ENCODE measurements at regions not wholly inside any gene's neighbourhood (a gene's known extent, or its start where the extent isn't known, plus 50 kb on each side); places are given as distances from the start of the nearest gene placed in this dataset.

DNA sequence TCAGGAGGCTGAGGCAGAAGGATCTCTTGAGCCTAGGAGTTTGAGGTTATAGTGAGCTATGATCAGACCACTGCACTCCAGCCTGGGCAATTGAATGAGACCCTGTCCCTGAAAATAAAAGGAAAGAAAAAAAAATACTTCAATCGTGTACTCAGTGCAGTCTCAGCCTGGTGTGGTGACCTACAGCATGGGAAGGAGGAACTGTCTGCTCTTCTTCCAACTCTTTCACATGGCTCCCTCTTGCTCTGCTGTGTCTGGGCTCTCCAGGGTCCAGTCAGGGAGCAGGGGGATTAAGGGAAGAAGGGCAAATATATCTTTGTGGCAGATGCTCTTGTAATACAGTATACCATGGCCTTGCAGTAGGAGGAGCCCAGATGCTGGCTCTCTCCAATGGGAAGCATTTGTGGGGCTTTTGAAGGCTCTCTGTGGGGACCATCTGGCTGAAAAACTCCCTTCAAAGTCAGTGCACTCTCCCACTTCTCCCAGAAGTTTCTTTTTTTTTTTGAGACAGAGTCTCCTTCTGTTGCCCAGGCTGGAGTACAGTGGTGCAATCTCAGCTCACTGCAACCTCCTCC is 76.6 kb upstream of the TMPO start:
- Histone ChIP-seq H3K36me3 (ENCODE audit: control insufficient read depth, insufficient read depth, low read length) (no peaks in the 10 kb centered on the region), H3K27me3 (ENCODE audit: control insufficient read depth, insufficient read depth, low read length) (no peaks in the 10 kb centered on the region), H3K9me3 (ENCODE audit: control insufficient read depth, insufficient read depth, low read length) (no peaks in the 10 kb centered on the region), H3K27ac (ENCODE audit: low read length) (no peak overlapping the region), H3K4me1 (ENCODE audit: control insufficient read depth, insufficient read depth, low read length) (no peaks in the 10 kb centered on the region), H3K4me3 (ENCODE audit: low read length) (no peak overlapping the region)
- WGBS (ENCODE audit: insufficient coverage, insufficient read length) = no CpG with 5 or more reads among the region's 1 CpG
- DNase-seq (ENCODE audit: low read depth, low spot score) = no peak

- Histone ChIP-seq H3K4me1 (ENCODE audit: control insufficient read depth, insufficient read depth, low read length) (no peaks in the 10 kb centered on the region), H3K36me3 (ENCODE audit: control insufficient read depth, insufficient read depth, low read length) (no peaks in the 10 kb centered on the region), H3K27me3 (ENCODE audit: control insufficient read depth, insufficient read depth, low read length) (no peaks in the 10 kb centered on the region), H3K9me3 (ENCODE audit: control insufficient read depth, insufficient read depth, low read length) (no peaks in the 10 kb centered on the region), H3K27ac (ENCODE audit: low read length) (no peak overlapping the region), H3K4me3 (ENCODE audit: low read length) (no peak overlapping the region)
- WGBS (ENCODE audit: insufficient coverage, insufficient read length) = no CpG with 5 or more reads among the region's 3 CpGs
- DNase-seq (ENCODE audit: low read depth, low spot score) = no peak
Measured at GRCh38 chr12:98439471-98439951, 75.9 kb upstream of the TMPO start.

DNA sequence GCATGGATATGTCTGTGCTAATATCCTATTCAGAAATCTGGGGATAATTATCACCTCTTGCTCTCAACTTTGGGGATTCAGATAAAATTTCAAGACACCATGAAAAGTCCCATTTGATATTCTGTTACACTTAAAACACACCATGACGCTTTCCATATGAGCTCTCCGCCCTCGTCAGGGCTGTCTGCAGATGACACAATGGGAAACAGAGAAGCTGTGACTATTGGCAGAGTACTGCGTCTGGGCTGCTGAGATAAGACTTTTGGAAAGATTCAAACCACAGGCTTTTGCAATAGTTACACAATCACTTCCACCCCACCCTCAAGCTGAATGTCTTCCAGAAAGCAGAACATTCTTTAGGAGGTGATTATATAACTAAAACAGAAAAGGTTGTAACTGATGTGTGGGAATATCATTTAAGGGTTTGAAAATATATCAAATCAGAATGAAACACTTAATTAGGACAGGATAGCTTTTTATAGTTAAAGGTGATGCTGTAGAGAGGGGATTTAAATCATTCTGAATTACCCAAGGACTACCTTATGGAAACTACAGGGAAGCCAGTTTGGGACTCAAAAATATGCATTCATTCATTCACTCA is 75.3 kb upstream of the TMPO start:
- Histone ChIP-seq H3K36me3 (ENCODE audit: control insufficient read depth, insufficient read depth, low read length) (no peaks in the 10 kb centered on the region), H3K9me3 (ENCODE audit: control insufficient read depth, insufficient read depth, low read length) (no peaks in the 10 kb centered on the region), H3K27me3 (ENCODE audit: control insufficient read depth, insufficient read depth, low read length) (no peaks in the 10 kb centered on the region), H3K27ac (ENCODE audit: low read length) (no peak overlapping the region), H3K4me1 (ENCODE audit: control insufficient read depth, insufficient read depth, low read length) (no peaks in the 10 kb centered on the region), H3K4me3 (ENCODE audit: low read length) (no peak overlapping the region)
- WGBS (ENCODE audit: insufficient coverage, insufficient read length) = no CpG with 5 or more reads among the region's 4 CpGs
- DNase-seq (ENCODE audit: low read depth, low spot score) = no peak

GRCh38 chr12:98446060-98446459 is 69.3 kb upstream of the TMPO start:
- Histone ChIP-seq H3K9me3 (ENCODE audit: control insufficient read depth, insufficient read depth, low read length) (no peaks in the 10 kb centered on the region), H3K27me3 (ENCODE audit: control insufficient read depth, insufficient read depth, low read length) (no peaks in the 10 kb centered on the region), H3K27ac (ENCODE audit: low read length) (no peak overlapping the region), H3K36me3 (ENCODE audit: control insufficient read depth, insufficient read depth, low read length) (no peaks in the 10 kb centered on the region), H3K4me1 (ENCODE audit: control insufficient read depth, insufficient read depth, low read length) (no peaks in the 10 kb centered on the region), H3K4me3 (ENCODE audit: low read length) (no peak overlapping the region)
- DNase-seq (ENCODE audit: low read depth, low spot score) = no peak
- no CpG with 5 or more reads among the region's 1 CpG for WGBS (ENCODE audit: insufficient coverage, insufficient read length)

DNA sequence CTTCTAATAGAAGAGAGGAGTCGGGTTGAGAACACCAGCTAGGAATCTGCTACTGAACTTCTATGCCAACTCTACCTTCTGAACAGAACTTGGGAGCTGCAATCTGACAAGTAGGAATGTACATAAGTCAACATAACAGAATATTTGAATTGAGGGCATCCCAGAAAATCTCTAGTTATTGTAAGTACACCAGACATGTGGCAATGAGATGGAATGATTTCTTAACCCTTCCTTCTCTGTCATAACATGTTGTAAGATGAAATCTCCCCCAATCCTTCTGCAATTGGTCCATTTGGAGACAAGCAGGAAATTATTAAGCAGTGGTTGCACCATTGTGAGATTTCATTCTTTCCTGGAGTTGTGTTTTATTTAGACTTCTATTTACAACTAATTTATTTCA is 68.7 kb upstream of the TMPO start:
- no peaks in the 10 kb centered on the region for H3K9me3 ChIP-seq (ENCODE audit: control insufficient read depth, insufficient read depth, low read length)
- no peaks in the 10 kb centered on the region for H3K27me3 ChIP-seq (ENCODE audit: control insufficient read depth, insufficient read depth, low read length)
- no peak overlapping the region for H3K27ac ChIP-seq (ENCODE audit: low read length)
- no CpG with 5 or more reads among the region's 1 CpG for WGBS (ENCODE audit: insufficient coverage, insufficient read length)
- H3K4me1 ChIP-seq (ENCODE audit: control insufficient read depth, insufficient read depth, low read length) = no peaks in the 10 kb centered on the region
- H3K36me3 ChIP-seq (ENCODE audit: control insufficient read depth, insufficient read depth, low read length) = no peaks in the 10 kb centered on the region
- no peak overlapping the region for H3K4me3 ChIP-seq (ENCODE audit: low read length)
- DNase-seq (ENCODE audit: low read depth, low spot score) = no peak

DNA sequence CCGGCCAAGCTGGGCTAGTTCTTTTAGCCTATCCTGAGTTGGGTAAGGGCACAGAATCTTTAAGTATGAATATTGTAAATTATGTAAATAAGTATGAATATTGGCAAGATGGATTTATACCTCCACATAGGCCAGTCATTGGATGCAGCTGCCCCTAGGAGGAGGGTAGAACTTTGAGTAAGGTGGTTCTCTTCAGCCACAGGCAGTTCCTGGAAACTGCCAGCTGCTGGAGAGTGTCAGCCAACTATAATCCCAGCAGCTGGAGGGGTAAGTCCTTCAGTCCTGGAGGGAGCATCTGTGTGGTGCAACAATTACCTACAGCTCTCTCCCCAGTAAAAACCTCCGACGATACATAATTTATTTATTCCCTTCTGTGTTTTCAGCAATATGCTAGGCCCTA is 65.8 kb upstream of the TMPO start:
- Histone ChIP-seq H3K27ac (ENCODE audit: low read length) (no peak overlapping the region), H3K9me3 (ENCODE audit: control insufficient read depth, insufficient read depth, low read length) (no peaks in the 10 kb centered on the region), H3K36me3 (ENCODE audit: control insufficient read depth, insufficient read depth, low read length) (no peaks in the 10 kb centered on the region), H3K4me1 (ENCODE audit: control insufficient read depth, insufficient read depth, low read length) (no peaks in the 10 kb centered on the region), H3K4me3 (ENCODE audit: low read length) (no peak overlapping the region), H3K27me3 (ENCODE audit: control insufficient read depth, insufficient read depth, low read length) (no peaks in the 10 kb centered on the region)
- no CpG with 5 or more reads among the region's 3 CpGs for WGBS (ENCODE audit: insufficient coverage, insufficient read length)
- DNase-seq (ENCODE audit: low read depth, low spot score) = no peak

DNA sequence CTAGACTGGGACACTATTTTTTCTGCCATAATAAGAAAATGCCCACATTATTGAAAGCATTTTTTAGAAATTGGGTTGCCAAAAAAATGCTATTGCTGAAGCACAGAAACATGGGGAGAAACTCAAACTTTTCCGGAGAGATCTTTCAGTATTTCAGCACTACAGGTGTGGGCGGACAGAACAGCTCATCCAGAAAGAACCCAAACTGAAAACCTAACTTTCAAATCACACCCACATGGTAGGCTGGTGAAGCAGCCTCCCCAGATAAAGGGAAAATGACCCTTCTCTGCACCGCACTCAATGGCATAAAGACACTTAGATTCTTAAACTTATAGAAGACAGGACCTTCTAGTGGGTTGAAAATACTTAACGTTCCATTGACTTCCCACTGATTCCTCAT is 62.3 kb upstream of the TMPO start:
- no peaks in the 10 kb centered on the region for H3K9me3 ChIP-seq (ENCODE audit: control insufficient read depth, insufficient read depth, low read length)
- H3K36me3 ChIP-seq (ENCODE audit: control insufficient read depth, insufficient read depth, low read length) = no peaks in the 10 kb centered on the region
- H3K27ac ChIP-seq (ENCODE audit: low read length) = no peak overlapping the region
- DNase-seq (ENCODE audit: low read depth, low spot score) = no peak
- H3K4me1 ChIP-seq (ENCODE audit: control insufficient read depth, insufficient read depth, low read length) = no peaks in the 10 kb centered on the region; the same call in 1 of the 2 replicates
- H3K4me3 ChIP-seq (ENCODE audit: low read length) = no peak overlapping the region
- no peaks in the 10 kb centered on the region; the same call in 1 of the 2 replicates for H3K27me3 ChIP-seq (ENCODE audit: control insufficient read depth, insufficient read depth, low read length)
- no CpG with 5 or more reads among the region's 4 CpGs for WGBS (ENCODE audit: insufficient coverage, insufficient read length)

DNA sequence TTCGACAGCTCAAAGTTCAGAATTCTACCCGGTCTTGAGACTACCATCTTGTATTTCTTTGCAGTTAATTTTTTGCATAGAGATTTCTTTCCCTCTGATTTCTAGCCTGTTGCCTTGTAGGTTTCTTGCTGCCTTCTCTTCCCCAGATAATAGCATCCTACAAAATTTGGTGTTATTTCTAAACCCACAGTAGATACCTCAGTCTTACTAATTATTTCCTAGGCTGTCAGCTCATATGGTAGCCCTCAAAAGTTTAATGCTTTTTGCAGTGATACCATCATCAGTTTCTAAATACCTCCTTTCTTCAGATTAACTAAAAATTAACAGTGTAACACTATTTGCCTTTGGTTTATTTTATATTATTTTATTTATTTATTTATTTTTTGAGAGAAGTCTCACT is 61.9 kb upstream of the TMPO start:
- WGBS (ENCODE audit: insufficient coverage, insufficient read length) = no CpG with 5 or more reads among the region's 2 CpGs
- Histone ChIP-seq H3K36me3 (ENCODE audit: control insufficient read depth, insufficient read depth, low read length) (no peaks in the 10 kb centered on the region), H3K4me3 (ENCODE audit: low read length) (no peak overlapping the region), H3K9me3 (ENCODE audit: control insufficient read depth, insufficient read depth, low read length) (no peaks in the 10 kb centered on the region), H3K27ac (ENCODE audit: low read length) (no peak overlapping the region), H3K4me1 (ENCODE audit: control insufficient read depth, insufficient read depth, low read length) (no peaks in the 10 kb centered on the region; the same call in 1 of the 2 replicates), H3K27me3 (ENCODE audit: control insufficient read depth, insufficient read depth, low read length) (no peaks in the 10 kb centered on the region; the same call in 1 of the 2 replicates)
- no peak for DNase-seq (ENCODE audit: low read depth, low spot score)

DNA sequence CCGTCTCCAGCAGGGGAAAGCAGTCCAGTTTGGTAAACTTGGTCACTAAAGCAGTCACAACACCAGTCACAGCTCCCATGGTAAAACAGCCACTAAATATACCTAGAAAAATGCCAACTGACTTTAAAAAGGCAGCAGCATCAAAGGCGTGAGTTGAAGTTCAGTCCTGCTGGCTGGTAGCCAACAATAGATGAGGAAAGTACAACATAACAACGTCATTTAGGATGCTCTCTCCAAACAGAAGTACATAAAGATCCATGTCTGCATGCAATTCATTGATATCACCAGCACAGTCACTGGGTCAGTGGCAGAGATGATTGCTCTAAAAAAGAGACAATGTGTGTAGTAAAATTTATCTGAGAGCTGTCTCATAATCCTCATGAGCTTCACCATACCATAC is 59.3 kb upstream of the TMPO start:
- no peaks in the 10 kb centered on the region for H3K9me3 ChIP-seq (ENCODE audit: control insufficient read depth, insufficient read depth, low read length)
- no peaks in the 10 kb centered on the region; the same call in 1 of the 2 replicates for H3K27me3 ChIP-seq (ENCODE audit: control insufficient read depth, insufficient read depth, low read length)
- no peak overlapping the region for H3K27ac ChIP-seq (ENCODE audit: low read length)
- no peak for DNase-seq (ENCODE audit: low read depth, low spot score)
- no CpG with 5 or more reads among the region's 3 CpGs for WGBS (ENCODE audit: insufficient coverage, insufficient read length)
- H3K4me3 ChIP-seq (ENCODE audit: low read length) = no peak overlapping the region
- H3K36me3 ChIP-seq (ENCODE audit: control insufficient read depth, insufficient read depth, low read length) = no peaks in the 10 kb centered on the region
- no peaks in the 10 kb centered on the region; the same call in 1 of the 2 replicates for H3K4me1 ChIP-seq (ENCODE audit: control insufficient read depth, insufficient read depth, low read length)

DNA sequence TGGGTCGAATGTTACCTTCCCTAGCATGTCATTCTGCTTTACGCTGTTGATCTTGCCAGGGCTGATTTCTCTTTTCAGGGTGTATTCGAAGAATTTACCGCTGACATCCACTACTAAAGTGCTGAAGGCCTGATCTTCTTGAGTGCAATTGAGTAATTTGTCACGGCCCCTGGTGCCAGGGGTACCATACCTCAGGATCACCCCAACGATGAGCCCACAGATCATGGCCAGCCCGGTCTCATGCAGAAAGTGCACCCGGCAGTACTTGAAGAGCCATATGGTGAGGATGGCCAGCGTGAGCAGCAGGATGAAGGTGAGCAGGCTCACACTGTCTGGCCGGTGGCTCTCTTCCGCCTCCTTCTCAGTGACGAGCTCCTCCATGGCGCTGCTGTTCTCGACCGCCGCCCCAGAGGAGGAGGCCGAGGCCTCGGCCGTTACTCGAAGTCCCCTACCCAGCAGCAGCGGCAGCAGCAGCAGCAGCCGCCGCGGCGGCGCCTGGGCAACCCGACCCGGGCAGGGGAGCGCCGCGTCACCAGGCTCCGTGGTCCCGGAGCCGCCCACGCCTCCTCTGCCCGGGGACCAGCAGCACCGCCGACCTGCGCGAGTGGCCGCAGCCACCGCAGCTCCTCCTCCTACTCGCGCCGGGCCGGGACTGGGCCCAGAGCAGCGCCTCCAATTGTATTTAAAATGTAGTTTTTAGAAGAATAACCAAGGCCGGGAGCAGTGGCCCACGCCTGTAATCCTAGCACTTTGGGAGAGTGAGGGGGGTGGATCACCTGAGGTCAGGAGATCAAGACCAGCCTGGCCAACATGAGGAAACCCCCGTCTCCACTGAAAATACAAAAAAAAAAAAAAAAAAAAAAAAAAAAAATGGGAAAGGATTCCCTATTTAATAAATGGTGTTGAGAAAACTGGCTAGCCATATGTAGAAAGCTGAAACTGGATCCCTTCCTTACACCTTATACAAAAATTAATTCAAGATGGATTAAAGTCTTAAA is 58.5 kb upstream of the TMPO start:
- Histone ChIP-seq H3K27ac (ENCODE audit: low read length) (no peak overlapping the region), H3K4me1 (ENCODE audit: control insufficient read depth, insufficient read depth, low read length) (no peaks in the 10 kb centered on the region; the same call in 1 of the 2 replicates), H3K36me3 (ENCODE audit: control insufficient read depth, insufficient read depth, low read length) (no peaks in the 10 kb centered on the region), H3K27me3 (ENCODE audit: control insufficient read depth, insufficient read depth, low read length) (no peaks in the 10 kb centered on the region; the same call in 1 of the 2 replicates), H3K4me3 (ENCODE audit: low read length) (peak overlapping the region; percentile 14; the same call in 1 of the 2 replicates), H3K9me3 (ENCODE audit: control insufficient read depth, insufficient read depth, low read length) (no peaks in the 10 kb centered on the region)
- no CpG with 5 or more reads among the region's 50 CpGs for WGBS (ENCODE audit: insufficient coverage, insufficient read length)
- peak; percentile 20 for DNase-seq (ENCODE audit: low read depth, low spot score)

Data from iPS DF 6.9 (cell line).